ENCODE measurements at regions not wholly inside any gene's neighbourhood (a gene's known extent, or its start where the extent isn't known, plus 50 kb on each side); places are given as distances from the start of the nearest gene placed in this dataset.

DNA sequence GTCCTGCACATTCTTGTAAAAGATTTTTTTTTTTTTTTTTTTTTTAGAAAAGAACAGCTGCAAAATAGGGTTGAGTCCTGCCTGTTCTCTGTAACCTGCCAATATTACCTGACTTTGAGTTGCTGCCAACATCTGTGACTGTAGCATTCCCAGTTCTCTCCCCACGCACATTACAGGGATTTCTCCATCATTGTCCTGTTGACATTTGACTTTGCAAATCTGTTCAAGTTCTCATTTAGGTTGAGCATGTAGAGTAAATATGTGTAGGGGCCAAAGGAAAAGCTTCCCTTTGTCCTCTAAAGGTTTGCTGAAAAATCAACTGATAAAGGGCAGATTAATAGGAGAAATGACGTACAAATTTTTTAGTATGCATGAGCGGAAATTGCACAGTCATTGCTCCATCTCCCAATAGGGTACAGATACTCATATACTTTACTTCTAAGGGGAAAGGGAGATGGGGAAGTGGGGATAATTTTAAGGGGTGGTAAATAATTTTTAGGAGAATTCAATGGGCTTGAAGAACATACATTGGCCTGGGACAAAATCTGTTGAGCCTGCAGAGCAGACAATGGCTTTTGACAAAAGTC is 385.5 kb downstream of the PIK3C3 start:
- no peak overlapping the region for H3K27ac ChIP-seq (ENCODE audit: low read depth in 2 of 2, low read length in 1 of 2)
- no peak for DNase-seq
- H3K4me2 ChIP-seq: no peak overlapping the region
- POLR2A ChIA-PET: no interaction called here
- H3K9me3 ChIP-seq: no peaks in the 10 kb centered on the region
- CTCF ChIA-PET: no interaction called here
- WGBS (ENCODE audit: low lambda C conversion rate): 60% methylated on average over 3 of the region's 3 CpGs
- no peaks in the 10 kb centered on the region for H3K36me3 ChIP-seq (replicated peaks in 1 of 2; ENCODE audit: control insufficient read depth in 1 of 2, insufficient read depth in 2 of 2, low read length in 1 of 2)
- no peaks in the 10 kb centered on the region for H3K27me3 ChIP-seq (ENCODE audit: insufficient read depth)
- H3K79me2 ChIP-seq (ENCODE audit: insufficient read depth): no peaks in the 10 kb centered on the region
- H4K20me1 ChIP-seq (ENCODE audit: insufficient read depth): no peaks in the 10 kb centered on the region
- no peaks in the 10 kb centered on the region for H3K9me2 ChIP-seq
- no peak overlapping the region for H3K9ac ChIP-seq
- H2AFZ ChIP-seq (ENCODE audit: low read depth): no peak overlapping the region
- H3F3A ChIP-seq (replicated peaks; ENCODE audit: insufficient read depth): no peaks in the 10 kb centered on the region
- TF ChIP-seq EZH2phosphoT487 (IDR thresholded peaks at IDR 0.05; ENCODE audit: borderline replicate concordance, low read depth): no peak
- TF ChIP-seq, protein P1, sequence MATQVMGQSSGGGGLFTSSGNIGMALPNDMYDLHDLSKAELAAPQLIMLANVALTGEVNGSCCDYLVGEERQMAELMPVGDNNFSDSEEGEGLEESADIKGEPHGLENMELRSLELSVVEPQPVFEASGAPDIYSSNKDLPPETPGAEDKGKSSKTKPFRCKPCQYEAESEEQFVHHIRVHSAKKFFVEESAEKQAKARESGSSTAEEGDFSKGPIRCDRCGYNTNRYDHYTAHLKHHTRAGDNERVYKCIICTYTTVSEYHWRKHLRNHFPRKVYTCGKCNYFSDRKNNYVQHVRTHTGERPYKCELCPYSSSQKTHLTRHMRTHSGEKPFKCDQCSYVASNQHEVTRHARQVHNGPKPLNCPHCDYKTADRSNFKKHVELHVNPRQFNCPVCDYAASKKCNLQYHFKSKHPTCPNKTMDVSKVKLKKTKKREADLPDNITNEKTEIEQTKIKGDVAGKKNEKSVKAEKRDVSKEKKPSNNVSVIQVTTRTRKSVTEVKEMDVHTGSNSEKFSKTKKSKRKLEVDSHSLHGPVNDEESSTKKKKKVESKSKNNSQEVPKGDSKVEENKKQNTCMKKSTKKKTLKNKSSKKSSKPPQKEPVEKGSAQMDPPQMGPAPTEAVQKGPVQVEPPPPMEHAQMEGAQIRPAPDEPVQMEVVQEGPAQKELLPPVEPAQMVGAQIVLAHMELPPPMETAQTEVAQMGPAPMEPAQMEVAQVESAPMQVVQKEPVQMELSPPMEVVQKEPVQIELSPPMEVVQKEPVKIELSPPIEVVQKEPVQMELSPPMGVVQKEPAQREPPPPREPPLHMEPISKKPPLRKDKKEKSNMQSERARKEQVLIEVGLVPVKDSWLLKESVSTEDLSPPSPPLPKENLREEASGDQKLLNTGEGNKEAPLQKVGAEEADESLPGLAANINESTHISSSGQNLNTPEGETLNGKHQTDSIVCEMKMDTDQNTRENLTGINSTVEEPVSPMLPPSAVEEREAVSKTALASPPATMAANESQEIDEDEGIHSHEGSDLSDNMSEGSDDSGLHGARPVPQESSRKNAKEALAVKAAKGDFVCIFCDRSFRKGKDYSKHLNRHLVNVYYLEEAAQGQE (IDR thresholded peaks at IDR 0.05; ENCODE audit: low read depth, low read length): no peak
- TF ChIP-seq CHD2 (IDR thresholded peaks at IDR 0.05; ENCODE audit: low read length, partially characterized antibody): no peak
- TF ChIP-seq, protein P2, sequence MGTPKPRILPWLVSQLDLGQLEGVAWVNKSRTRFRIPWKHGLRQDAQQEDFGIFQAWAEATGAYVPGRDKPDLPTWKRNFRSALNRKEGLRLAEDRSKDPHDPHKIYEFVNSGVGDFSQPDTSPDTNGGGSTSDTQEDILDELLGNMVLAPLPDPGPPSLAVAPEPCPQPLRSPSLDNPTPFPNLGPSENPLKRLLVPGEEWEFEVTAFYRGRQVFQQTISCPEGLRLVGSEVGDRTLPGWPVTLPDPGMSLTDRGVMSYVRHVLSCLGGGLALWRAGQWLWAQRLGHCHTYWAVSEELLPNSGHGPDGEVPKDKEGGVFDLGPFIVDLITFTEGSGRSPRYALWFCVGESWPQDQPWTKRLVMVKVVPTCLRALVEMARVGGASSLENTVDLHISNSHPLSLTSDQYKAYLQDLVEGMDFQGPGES (IDR thresholded peaks at IDR 0.05; ENCODE audit: low read depth, low read length): no peak
- no peak for TF ChIP-seq GATA2 (CRISPR knock-in tag; IDR thresholded peaks at IDR 0.05)
- TF ChIP-seq NFIC (IDR thresholded peaks at IDR 0.05; ENCODE audit: borderline replicate concordance): no peak
- TF ChIP-seq ELF1 (IDR thresholded peaks at IDR 0.05): no peak
- TF ChIP-seq RCOR1 (IDR thresholded peaks at IDR 0.05; ENCODE audit: low read length): no peak
- H3K4me3 ChIP-seq (ENCODE audit: low read depth in 2 of 2, low read length in 1 of 2): no peak overlapping the region
- H3K4me1 ChIP-seq (ENCODE audit: control insufficient read depth in 1 of 2, insufficient read depth in 2 of 2, low read depth in 1 of 2, low read length in 1 of 2): no peaks in the 10 kb centered on the region

DNA sequence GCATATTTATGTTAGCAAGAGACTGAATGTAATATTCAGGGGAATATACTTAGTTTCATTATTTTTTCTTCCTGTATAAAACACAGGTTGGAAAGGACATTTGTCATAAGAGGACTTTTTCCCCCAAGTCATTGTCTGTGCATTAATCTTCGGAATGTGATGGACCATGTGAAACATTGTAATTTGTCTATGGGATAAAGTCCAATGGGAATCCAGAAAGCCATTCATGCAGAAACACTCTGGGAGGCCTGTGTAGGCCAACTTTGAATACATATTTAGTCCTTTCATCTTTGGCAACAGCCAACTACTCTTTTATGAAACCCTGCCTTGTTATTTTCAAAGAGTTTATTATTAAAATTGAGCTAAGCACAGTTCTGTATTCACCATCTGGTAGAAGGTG is 386.4 kb downstream of the PIK3C3 start:
- Histone ChIP-seq H2AFZ (ENCODE audit: low read depth) (no peak overlapping the region), H3K27ac (ENCODE audit: low read depth in 2 of 2, low read length in 1 of 2) (no peak overlapping the region), H3K27me3 (ENCODE audit: insufficient read depth) (no peaks in the 10 kb centered on the region), H3K4me1 (ENCODE audit: control insufficient read depth in 1 of 2, insufficient read depth in 2 of 2, low read depth in 1 of 2, low read length in 1 of 2) (no peaks in the 10 kb centered on the region), H3K4me3 (ENCODE audit: low read depth in 2 of 2, low read length in 1 of 2) (no peak overlapping the region), H3K36me3 (replicated peaks in 1 of 2; ENCODE audit: control insufficient read depth in 1 of 2, insufficient read depth in 2 of 2, low read length in 1 of 2) (no peaks in the 10 kb centered on the region), H3K79me2 (ENCODE audit: insufficient read depth) (no peaks in the 10 kb centered on the region), H3K4me2 (no peak overlapping the region), H3K9me2 (no peaks in the 10 kb centered on the region), H3K9ac (no peak overlapping the region), H4K20me1 (ENCODE audit: insufficient read depth) (no peaks in the 10 kb centered on the region), H3F3A (replicated peaks; ENCODE audit: insufficient read depth) (no peaks in the 10 kb centered on the region), H3K9me3 (no peaks in the 10 kb centered on the region)
- TF ChIP-seq TAF1 (IDR thresholded peaks at IDR 0.05; ENCODE audit: borderline replicate concordance, low read depth, low read length) (no peak), TCF12 (IDR thresholded peaks at IDR 0.05) (no peak), FOXJ3 (CRISPR knock-in tag; IDR thresholded peaks at IDR 0.05) (no peak), YY1 (IDR thresholded peaks at IDR 0.05; ENCODE audit: low read depth) (no peak), ELF1 (IDR thresholded peaks at IDR 0.05) (no peak), RXRA (IDR thresholded peaks at IDR 0.05; ENCODE audit: borderline replicate concordance, low read depth) (no peak), FOXM1 (IDR thresholded peaks at IDR 0.05; ENCODE audit: low read depth) (no peak)
- TF ChIP-seq, protein P3, sequence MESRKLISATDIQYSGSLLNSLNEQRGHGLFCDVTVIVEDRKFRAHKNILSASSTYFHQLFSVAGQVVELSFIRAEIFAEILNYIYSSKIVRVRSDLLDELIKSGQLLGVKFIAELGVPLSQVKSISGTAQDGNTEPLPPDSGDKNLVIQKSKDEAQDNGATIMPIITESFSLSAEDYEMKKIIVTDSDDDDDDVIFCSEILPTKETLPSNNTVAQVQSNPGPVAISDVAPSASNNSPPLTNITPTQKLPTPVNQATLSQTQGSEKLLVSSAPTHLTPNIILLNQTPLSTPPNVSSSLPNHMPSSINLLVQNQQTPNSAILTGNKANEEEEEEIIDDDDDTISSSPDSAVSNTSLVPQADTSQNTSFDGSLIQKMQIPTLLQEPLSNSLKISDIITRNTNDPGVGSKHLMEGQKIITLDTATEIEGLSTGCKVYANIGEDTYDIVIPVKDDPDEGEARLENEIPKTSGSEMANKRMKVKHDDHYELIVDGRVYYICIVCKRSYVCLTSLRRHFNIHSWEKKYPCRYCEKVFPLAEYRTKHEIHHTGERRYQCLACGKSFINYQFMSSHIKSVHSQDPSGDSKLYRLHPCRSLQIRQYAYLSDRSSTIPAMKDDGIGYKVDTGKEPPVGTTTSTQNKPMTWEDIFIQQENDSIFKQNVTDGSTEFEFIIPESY (IDR thresholded peaks at IDR 0.05; ENCODE audit: borderline replicate concordance, low read depth): no peak
- TF ChIP-seq, protein P4, sequence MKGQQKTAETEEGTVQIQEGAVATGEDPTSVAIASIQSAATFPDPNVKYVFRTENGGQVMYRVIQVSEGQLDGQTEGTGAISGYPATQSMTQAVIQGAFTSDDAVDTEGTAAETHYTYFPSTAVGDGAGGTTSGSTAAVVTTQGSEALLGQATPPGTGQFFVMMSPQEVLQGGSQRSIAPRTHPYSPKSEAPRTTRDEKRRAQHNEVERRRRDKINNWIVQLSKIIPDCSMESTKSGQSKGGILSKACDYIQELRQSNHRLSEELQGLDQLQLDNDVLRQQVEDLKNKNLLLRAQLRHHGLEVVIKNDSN (IDR thresholded peaks at IDR 0.05; ENCODE audit: borderline replicate concordance, low read depth): no peak
- WGBS (ENCODE audit: low lambda C conversion rate): 50% methylated on average over 1 of the region's 1 CpG
- POLR2A ChIA-PET: no interaction called here
- no peak for DNase-seq
- CTCF ChIA-PET: no interaction called here
